KBM-7 (cell line): ENCODE measurements at regions not wholly inside any gene's neighbourhood (a gene's known extent, or its start where the extent isn't known, plus 50 kb on each side); places are given as distances from the start of the nearest gene placed in this dataset.
"Not testable (repeated sequence)": the region's sequence is repeated elsewhere in the genome, so short reads cannot be mapped to it uniquely, and the experiment has no call there.

ENCODE experiments used
- DNase-seq: peaks from one replicate; pipeline ENCODE4 v3.0.0-alpha.2; 2015
- in situ Hi-C: fragments of 300-500 bp; cut with MboI; formaldehyde crosslinking; loops from 2 replicates; pipeline ENCODE4 v1.14.3; 2020; ENCODE audit warnings: low sequenced_read_pairs, low pct_unique_long_range_greater_than_20kb, mixed read lengths

DNA sequence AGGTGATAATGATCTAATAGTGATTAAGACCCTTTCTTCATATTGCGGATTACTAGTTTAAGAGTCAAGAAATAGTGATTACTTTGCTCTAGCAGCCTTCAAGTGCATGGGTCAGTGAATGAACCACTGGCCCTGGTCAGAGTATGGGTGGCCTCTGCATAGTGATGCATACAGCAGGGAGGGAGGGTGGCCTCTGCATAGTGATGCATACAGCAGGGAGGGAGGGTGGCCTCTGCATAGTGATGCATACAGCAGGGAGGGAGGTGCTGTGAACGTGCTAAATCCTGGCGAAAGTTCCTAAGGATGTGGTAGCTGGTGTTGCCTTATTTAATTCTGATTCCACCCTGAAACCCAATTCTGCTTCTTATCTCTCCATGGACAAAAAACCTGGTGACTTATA is 246.7 kb upstream of the ARSJ start:
- in situ Hi-C loops, result no loop called here
- no peak for DNase-seq

DNA sequence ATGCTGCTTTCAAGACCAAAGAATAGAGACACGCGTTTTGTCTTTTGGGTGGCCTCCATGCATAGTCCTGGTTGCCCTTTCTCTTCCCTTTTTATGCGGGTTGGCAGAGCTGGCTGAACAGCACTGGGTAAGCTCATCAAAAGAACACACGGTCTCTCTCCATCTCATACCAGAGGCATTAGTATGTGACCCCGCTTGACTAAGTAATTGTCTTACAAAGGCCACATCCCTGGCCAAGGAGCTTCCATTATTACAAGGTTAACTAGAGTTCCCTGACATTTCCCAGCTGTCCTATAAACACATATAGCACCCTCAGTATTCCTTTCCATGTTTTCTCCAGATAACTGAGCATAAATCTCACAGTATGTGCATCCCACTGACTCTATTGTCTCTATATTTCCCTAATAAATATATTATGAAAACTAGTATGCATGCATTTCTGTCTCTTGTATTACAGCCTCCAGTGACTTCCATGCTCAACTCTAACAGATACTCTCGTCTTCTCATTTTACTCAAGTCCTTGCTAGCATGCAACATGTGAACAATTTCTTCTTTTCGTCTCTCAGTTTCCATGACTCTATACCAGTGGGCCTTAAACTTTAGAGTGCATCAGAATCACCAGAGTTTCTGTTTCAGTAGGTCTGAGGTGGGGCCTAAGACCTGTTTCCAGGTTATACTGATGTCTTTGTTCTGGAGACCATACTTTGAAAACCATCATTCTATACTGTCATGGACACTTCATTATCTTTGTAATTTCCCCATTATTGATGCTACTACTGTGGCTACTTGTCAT is 247.7 kb upstream of the ARSJ start:
- DNase-seq, result no peak
- in situ Hi-C loops, result no loop called here

DNA sequence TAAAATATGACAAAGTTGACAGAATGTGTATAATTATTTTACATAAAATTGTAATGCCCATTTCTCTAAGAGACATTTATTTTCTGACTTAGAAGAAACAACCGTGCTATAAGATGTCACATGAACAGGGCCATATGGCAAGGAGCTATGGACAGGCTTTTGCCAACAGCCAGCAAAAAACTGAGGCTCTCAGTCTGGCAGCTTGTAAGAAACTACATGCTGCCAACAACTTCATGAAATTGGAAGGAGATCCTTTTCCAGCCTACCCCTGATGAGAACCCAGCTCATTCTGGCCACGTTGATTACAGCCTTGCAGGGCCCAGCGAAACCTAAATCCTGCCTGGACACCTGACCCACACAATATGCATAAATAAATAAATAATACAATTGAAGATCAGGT is 250.3 kb upstream of the ARSJ start:
- in situ Hi-C loops, result no loop called here
- no peak for DNase-seq

DNA sequence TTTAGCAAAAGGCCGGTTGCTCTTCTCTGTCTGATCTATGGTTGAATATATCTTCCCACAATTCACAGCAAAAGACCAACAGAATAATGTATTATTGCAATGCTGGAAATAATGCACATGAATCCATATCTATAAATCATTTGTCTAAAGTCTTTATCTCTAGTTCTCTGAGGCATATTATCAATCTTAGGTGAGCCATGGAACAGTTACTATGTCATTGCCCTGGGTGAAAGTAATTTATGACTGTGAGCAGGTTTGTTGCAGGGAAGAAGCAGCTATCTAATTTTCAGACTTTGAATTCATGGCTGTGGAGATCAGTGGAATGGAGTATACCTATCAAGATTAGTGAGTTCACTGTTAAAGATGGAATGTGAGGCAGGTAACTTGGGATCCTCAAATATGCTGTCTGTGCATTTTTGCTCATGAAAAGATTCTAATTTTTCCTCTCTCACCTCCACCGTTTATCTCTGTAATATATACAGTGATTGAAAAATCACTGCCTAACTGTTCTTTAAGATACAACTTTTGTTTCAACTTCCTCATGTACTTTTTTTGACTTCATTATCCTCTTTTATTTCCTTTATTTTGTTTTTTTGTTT is 256.8 kb upstream of the ARSJ start:
- in situ Hi-C loops, result no loop called here

DNA sequence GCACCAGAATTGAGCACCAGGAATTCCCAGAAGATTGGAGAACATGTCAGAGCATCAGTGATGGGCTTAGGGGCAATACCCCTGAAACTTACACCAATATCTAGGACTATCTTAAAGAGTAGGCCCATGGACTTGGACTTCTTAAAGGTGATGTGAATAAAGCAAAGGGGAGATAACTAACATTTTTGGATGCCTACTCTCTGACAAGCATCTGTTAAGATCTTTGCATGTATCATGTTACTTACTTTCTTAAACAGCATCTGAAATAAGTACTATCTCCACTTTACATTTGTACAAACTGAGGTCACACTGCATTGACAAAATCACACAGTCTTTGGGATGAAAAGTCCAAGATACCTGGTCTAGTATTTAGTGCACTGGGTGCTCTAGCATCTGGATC is 258.6 kb upstream of the ARSJ start:
- in situ Hi-C loops, result no loop called here
- DNase-seq, result no peak

More for the DNA sequence above, 256.8 kb upstream of the ARSJ start:
- no peak for DNase-seq

DNA sequence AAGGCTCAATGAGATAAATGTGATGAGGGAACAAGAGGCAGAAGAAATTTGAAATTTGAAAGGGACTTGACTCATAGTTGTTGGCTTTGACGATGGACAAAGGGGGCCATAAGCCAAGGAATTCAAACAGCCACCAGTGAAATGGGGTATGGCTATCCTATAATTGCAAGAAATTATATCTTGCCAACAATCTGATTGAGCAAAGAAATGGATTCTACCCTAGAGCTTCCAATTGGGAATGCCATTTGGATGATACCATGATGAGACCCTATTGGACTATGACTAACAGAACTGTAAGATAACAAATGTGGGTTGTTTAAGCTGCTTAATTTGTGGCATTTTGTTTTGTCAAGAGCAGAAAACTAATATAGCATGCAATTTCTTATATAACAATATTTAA is 270.1 kb upstream of the ARSJ start:
- in situ Hi-C loops, result no loop called here
- no peak for DNase-seq

DNA sequence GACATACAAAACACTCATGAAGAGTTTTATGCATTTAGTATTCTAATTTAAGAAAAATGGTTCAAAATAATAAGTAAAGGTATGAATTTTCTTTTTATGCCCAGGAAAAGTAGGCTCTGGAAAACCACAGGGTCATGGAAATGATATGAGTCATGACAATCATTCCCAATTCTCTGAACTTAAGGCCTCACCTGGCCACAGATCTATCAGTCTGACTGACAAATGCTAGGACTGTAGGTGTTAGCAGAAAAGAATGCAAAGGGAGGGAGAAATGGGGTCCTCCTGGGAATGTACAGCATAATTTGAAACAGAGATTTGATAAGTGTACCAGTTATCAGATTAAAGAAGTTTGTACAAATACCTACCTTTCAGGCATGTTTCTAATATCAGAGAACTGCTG is 270.5 kb upstream of the ARSJ start:
- in situ Hi-C loops, result no loop called here
- DNase-seq, result no peak

DNA sequence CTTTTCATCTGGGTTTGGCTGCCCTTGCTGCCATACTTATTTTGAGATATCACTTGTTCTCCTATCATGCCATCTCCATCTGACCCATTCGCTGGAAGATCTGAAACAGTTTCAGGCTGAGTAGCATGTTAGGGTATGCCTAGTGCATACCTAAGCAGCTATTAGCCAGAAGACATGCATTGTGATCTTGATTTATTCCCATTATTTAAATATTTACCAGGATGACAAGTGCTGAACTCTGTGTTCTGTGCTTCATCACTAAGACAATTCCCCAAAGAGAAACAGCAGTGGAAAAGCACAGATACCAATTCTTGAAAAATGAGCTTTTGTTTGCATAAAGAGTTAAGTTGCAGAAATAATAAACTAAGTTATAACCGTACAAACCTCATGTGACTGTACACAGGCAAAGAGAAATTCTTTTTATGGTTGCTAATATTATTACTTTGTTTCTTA is 271.0 kb upstream of the ARSJ start:
- no peak for DNase-seq
- in situ Hi-C loops, result no loop called here

DNA sequence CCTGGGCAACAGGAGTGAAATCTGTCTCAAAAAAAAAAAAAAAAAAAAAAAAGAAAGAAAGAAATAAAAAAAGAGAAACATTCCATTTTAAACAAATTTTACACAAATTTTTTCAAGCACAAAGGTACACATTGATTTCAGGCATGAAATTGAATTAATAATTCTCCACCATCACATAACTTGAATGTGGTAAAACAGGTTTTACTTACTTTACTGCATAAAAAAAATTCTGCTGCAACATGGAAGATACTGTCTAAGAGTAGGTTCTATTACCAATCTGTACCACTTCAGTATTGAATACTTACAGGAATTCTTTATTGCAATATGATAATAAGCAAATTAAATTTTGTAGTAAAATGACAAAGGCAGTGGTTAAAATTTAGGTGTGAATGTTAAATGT is 271.6 kb upstream of the ARSJ start:
- no peak for DNase-seq
- in situ Hi-C loops, result no loop called here

DNA sequence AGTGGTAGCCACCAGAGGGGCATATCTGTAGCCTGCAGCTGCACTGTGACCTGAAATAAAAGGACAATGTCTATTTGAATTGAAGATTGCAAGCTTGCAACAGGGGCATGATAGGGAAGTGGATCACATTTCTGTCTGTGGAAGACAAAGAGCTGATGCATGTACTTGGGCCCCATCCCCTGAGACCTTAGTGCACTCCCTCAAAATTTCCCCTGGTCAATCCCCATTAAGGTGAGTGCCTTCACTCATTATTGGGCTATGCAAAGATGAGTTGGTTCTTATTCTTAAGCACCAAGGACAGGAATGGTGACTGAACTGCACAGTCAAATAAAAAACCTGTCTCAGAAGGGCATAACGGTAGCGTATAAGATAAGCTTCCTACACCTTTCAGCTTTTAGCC is 273.1 kb upstream of the ARSJ start:
- in situ Hi-C loops, result no loop called here
- no peak for DNase-seq

DNA sequence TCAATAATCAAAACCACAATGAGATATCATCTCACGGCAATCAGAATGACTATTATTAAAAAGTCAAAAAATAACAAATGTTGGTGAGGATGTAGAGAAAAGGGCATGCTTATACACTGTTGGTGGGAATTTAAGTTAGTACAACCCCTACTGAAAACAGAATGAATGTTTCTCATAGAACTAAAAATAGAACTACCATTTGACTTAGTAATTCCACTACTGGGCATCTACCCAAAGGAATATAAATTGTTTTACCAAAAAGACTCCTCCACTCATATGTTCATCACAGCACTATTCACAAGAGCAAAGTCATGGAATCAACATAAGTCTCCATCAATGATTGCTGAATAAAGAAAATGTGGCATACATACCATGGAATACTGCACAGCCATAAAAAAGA is 278.1 kb upstream of the ARSJ start:
- in situ Hi-C loops, result no loop called here
- DNase-seq, result no peak

DNA sequence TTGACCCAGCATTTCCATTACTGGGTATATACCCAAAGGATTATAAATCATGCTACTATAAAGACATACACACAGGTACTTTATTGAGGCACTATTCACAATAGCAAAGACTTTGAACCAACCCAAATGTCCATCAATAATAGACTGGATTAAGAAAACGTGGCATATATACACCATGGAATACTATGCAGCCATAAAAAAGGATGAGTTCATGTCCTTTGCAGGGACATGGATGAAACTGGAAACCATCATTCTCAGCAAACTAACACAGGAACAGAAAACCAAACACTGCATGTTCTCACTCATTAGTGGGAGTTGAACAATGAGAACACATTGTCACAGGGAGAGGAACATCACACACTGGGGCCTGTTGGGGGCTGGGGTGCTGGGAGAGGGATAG is 283.0 kb upstream of the ARSJ start:
- in situ Hi-C loops, result not testable (repeated sequence)

DNA sequence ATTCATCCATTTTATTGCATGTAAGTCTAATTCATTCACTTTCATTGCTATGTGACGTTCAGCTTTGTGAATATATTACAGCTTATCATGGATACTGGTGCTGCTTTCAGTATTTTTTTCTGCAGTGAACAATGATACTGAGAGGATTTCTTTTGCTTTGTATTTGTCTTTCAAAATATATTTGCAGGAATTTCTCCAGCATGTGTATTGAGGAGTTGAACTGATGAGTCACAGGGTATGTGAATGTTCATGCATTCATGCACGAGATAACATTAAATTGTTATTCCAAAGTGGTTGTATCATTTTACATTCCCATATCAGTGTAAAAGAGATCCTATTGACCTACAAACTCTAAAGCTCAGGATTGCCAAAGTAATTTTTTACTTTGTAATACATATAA is 283.8 kb upstream of the ARSJ start:
- DNase-seq, result no peak
- in situ Hi-C loops, result no loop called here

More for the DNA sequence above, 283.0 kb upstream of the ARSJ start:
- DNase-seq, result not testable (repeated sequence)

DNA sequence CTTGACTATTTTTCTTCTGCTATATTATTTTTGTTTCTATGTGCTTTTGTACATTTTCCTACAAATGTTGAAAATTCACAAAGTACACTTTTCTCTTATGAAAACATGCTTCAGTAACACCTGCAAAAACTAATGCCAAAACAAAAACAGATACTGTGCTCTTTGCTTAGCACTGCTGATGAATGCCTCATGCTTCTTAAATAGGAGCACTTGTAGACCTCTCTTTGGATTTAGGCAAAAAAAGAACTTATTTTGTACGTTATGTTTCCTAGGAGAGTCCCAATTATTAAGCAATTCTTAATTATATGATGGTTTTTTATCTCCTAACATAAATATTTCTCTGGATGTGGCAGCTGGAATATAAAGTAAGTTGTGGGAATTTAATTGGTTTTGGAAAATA is 285.0 kb upstream of the ARSJ start:
- no peak for DNase-seq

DNA sequence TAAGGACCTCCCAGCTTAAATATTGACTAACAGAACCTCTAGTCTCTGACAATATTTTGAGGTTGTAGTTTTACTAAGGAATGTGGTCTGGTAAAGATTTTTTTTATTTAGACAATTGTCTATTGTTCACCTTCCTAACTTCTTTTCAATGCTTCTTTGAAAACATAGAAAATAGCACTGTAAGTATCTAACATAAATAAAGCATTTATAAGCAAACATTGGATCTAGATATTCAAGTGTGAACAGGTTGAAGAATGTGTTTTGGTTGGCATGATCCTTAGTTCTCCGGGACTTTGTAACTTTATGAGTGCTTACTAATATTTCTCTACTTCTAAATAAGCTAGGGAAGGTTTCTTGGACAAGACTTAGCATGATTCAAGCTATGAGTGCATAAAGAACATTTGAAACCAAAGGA is 285.4 kb upstream of the ARSJ start:
- DNase-seq, result no peak
- in situ Hi-C loops, result no loop called here

More for the DNA sequence above, 285.0 kb upstream of the ARSJ start:
- in situ Hi-C loops, result no loop called here

DNA sequence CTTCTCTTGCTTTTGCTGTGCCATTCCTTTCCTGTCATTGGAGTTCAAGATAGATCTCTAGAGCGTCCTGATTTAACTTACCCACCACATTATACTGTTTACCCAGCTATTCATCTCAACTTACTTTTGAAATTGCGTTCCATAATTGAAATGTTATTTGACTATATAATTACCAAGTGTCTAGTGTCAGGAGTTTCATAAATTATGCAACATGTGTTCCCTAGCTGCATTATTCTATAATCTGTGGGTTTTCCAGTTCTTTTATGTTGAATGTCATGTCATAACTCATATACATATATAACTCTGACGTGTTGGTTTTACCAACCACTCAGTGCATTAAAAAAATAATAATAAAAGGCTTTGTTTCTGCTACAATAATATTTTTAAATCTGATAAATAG is 285.9 kb upstream of the ARSJ start:
- in situ Hi-C loops, result no loop called here
- DNase-seq, result no peak

DNA sequence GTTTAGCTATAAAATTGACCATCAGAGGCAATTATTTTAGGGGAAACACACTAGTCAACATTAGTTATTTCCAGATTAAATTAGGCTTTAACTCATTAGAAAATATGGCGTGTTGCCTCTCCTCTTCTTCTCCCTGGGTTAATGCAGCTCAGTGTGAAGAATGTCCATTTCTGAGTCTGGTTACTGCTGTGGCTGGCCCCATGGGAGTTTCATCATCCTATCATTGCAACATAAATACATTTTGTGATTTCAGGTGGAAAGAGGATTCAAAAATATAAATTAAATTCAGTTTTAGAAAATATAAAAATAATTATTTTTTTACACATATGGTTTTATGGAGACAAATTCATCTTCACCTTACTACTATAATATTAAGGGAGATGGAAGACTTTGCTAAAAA is 288.5 kb upstream of the ARSJ start:
- DNase-seq, result no peak
- in situ Hi-C loops, result no loop called here

DNA sequence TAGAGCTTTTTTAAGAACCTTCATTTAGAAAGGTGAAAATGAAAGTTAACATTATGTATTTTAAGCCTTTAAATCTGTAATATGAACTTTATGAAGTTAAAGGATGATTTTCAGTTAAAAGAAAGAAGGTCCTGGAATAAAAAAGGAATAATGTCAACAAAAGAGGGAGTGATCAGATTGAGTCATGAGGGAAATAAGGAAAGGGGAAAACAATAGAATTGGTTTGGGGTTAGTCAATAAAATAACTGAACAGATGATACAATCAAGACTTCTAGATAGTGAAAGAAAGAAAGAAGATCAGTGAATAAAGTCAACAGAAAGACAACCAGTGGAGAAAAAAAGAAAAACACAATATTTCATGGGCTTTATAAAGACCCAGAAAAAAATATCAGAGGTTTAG is 291.6 kb upstream of the ARSJ start:
- in situ Hi-C loops, result no loop called here
- DNase-seq, result no peak

DNA sequence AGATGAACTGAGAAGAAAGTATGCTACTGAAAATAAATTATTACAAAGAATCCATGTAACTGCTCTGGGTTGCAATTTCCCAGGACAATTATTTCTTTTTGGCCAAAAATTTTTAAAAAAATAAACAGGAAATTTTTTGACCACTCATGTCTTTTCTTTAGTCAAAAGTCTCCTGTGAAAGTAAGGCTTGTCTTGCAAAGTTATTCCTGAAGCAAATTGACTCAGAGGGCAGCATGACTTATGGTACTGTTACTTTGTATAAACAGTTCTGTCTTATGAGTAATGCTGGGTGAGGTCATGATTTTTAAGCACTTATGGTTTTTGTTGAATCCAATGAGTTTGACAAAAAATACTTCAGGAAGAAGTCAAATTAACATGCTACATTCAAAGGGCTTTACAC is 292.8 kb upstream of the ARSJ start:
- no peak for DNase-seq
- in situ Hi-C loops, result no loop called here

DNA sequence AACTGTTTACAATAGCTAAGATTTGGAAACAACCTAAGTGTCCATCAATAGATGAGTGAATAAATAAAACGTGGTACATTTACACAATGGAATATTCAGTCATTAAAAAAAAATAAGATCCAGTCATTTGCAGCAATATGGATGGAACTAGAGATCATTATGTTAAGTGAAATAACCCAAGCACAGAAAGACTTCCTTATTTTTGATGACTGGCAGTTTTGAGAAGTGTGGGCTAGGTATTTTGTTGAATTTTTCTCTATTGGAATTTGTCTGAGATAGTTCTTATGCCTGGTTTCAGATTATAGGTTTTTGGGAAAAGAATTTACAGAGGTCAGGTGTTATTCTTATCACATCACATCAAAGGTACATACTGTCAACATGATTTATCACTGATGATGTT is 293.8 kb upstream of the ARSJ start:
- DNase-seq, result no peak
- in situ Hi-C loops, result no loop called here

DNA sequence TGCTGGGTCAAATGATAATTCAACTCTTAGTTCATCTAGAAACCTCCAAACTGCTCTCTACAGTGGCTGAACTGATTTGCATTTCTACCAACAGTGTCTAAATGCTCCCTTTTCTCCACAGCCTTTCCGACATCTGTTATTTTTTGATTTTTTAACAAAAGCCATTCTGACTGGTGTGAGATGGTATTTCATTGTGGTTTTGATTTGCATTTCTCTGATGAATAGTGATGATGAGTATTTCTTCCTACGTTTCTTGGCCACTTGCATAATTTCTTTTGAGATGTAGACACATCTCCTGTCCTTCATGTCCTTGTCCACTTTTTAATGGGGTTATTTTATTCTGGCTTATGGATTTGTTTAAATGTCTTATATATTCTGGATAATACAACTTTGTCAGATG is 298.2 kb upstream of the ARSJ start:
- DNase-seq, result no peak
- in situ Hi-C loops, result no loop called here
